HG03095 (cell line): ENCODE measurements at regions not wholly inside any gene's neighbourhood (a gene's known extent, or its start where the extent isn't known, plus 50 kb on each side); places are given as distances from the start of the nearest gene placed in this dataset.

Experiments used
- ATAC-seq: cut with Tn5 transposase; IDR thresholded peaks from one replicate; pipeline ENCODE4 v1.9.1; 2021; ENCODE audit warnings: moderate library complexity; ENCODE audit not compliant: unreplicated experiment

DNA sequence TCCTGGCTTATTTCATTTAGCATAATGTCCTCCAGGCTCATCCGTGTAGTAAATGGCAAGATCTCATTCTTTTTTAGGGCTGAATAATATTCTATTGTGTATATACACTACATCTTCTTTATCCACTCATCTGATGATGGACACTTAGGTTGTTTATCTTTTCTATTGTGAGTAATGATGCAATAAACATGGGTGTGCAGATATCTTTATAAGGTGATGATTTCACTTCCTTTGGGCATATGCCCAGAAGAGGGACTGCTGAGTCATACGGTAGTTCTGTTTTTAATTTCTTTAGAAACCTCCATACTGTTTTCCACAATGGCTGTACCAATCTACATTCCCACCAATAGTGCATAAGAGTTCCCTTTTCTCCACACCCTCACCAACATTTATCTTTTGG, 317.6 kb upstream of the CNKSR2 start:
- ATAC-seq, result no peak

DNA sequence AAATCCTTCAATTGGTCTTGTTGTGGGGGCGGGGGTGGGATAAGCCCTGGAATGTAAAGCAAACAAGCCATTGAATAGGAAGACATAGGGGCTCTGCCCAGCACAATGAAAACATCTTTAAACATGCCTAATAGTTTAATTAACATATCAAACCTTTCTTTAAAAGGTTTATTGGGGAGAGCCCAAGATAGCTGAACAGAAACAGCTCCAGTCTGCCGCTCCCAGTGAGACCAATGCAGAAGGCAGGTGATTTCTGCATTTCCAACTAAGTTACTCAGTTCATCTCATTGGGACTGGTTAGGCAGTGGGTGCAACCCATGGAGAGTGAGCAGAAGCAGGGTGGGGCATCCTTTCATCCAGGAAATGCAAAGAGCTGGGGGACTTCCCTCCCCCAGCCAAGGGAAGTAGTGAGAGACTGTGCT, 327.2 kb upstream of the CNKSR2 start:
- ATAC-seq, result no peak

DNA sequence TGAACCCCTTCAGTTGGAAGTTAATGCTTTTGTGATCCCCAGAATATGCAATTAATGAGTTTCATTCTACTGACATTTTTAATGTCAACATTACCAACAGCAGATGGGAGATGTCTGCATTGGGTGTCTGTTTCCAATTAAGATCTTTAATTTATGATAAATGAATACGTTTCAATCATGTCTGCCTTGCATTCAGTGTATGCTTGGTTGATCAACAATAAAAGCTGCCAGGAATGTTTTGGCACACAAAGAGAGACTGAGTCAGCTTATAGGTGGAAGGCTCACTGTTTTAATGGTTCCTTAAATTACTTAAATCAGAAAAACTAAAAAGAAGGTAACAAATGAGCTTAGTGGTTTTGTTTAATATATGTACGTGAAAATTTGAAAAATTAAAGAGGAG, 359.9 kb upstream of the CNKSR2 start:
- ATAC-seq, result no peak

DNA sequence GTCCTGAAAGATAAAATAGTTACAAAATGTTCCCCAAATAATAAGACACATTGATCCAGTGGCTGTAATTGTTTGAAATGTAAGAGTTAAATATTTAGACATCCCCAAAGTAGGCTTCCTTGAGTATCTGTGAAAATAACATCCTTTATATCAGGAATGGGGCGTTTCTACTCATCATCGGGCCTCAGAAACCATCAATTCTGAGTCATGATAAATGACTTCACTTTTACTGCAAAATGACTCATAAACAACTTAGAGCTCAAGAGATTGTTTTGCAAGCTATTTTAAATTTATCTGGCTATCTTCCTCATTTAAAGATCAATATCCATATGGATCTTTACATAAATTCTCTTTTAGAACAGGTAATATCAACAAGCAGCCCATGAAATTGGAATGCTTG, 369.4 kb upstream of the CNKSR2 start:
- no peak for ATAC-seq

DNA sequence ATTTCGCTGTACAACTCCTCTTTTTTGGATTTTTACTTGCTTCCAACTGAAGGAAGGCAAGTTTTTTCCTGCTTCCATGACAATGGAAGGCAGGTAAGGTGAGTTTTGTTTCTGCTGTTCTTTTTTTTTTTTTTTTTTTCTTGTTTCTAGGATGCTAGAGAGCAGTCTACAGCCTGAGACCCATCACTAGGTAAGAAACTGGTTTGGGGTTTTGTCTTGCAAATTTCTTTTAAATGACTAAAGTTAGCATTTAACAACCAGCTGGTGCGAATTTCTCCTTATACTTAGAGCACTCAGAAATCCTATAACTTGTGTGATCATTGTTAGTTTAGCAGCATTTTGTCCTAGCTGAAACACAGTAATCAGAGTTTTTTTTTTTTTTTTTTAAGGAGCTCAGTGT, 378.4 kb upstream of the CNKSR2 start:
- no peak for ATAC-seq

DNA sequence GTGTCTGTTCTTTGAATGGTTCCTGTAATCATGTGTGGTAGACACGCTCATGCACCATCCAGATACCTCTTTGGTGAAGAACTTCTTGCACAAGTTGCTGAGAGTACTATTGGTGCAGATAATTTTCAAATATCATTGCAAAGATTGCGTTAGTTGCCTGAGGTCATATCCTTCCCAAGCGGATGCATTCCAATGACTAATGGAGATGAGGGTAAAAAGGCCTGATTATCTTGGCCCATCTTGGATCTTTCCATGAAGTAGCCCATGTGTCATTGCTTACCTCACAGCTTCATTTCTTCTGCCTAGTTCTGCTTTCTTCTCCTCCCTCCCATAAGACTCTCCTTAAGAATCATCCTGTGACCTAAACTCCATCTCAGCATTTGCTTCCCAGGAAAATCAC, 384.9 kb upstream of the CNKSR2 start:
- no peak for ATAC-seq

DNA sequence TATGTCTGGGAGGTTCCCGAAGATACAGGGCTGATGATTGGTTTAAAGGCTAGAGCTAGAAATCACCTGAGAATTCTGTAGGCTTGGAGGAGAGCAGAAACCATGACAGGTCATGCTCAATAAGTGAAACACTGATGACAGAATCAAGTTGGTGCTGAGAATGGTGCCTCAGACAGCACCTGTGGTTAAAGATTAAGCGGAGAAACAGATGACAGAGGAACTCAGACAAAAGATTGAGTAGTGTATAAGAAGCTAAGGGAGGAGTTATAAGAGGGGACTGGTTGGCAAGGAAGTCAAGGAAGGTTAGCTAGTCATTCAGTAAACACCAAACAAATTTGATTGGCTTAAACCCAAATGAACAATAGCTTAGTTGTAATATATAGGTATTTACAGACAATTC, 385.4 kb upstream of the CNKSR2 start:
- ATAC-seq, result no peak

DNA sequence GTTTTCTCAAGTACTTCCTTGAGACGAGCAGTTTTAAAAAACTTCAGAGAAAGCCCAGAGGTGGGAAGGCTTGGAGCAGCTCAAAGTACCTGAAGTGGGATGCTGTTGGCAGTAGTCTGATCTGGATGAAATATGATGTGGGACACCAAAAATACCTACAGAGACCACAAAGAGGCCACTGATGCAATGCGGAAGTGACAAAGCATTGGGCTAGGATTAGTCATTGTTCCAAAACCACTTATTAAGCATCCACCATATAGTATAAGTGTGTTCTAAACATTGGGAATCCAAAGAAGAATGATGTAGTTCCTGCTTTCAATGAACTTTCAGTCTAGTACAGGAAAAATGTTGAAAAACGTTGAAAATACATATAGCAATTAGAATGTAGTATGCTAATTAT, 386.1 kb upstream of the CNKSR2 start:
- ATAC-seq, result no peak

DNA sequence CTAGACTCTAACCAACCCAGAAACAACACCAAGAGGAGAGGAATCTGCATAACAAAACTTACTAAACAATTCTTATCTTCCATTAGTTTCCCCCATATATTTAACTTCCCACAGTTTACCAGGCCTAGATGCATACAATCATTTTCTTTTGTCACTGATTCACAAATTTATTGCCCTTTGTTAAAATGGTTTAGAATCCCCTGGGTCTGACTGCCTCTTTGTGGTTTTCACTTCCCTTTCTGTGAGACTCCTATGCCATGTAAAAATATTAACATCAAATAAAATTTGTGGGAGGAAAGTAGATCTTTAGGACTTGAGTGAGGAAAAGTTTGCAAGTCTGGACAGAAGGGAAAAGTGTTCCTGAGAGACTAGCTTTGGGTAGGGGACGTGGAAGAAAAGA, 393.8 kb upstream of the CNKSR2 start:
- no peak for ATAC-seq

DNA sequence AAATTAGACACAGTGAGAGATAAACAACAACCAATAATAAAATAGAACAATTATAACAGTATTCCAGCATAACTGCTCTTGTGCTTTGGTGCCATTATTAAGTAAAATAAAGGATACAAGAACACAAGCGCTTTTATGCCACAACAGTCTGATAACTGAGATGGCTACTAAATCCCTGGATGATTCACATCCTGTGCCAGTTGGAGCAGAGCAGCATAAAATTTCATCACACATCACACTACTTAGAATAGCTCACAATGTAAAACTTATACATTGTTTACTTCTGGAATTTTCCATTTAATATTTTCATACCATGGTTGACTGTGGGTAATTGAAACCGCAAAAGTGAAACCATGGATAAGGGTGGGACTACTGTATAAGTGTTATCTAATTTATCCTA, 399.9 kb upstream of the CNKSR2 start:
- ATAC-seq, result no peak

DNA sequence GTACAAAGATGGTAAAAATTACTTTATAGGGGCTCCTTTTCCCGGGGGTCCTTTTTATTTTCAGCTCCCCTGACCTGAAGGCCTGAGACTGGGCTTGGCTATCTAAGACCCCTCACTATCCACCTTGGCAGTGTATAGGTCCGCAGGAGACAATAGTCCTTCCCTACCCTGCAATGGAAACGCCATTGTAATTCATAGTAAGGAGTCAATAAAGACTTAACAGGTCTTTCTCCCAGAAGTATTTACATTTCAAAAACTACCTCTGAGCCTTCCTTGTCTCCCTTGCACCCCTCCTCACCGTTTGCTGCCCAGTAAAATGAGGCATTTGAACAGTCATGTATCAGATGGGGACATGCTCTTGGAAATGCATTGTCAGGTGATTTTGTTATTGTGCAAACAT, 401.2 kb upstream of the CNKSR2 start:
- ATAC-seq, result no peak

DNA sequence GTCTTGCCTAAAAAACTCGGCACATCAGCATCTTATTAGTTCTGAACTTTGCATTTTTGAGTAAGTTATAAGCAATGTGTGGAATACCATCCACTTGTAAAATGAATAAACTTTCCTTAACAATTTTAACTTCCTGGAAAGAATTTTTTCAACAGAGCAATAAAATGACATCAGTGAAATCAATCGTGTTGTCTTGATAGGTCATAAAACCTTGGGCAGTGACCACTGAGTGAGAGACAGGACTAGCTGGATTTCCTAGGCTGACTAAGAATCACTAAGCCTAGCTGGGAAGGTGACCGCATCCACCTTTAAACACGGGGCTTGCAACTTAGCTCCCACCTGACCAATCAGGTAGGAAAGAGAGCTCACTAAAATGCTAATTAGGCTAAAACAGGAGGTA, 403.0 kb upstream of the CNKSR2 start:
- no peak for ATAC-seq

DNA sequence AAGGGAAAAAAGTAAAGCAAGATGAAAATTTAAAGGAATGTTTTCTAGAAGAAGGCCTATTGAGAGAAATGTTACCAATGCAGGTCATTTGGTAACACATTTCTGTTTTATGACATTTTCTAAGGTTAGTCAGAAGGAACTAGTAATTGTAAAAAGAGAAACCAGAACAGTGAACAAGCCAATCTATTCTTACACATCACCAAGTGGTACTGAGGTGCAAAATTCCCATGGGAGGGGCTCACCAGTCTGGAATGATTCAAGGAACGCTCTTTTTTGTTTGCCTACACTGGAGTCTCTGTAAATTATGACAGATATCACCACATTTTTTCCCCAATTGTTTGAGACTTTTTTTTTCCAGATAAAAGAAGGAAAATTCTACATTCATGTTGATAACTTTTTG, 404.7 kb upstream of the CNKSR2 start:
- ATAC-seq, result no peak

DNA sequence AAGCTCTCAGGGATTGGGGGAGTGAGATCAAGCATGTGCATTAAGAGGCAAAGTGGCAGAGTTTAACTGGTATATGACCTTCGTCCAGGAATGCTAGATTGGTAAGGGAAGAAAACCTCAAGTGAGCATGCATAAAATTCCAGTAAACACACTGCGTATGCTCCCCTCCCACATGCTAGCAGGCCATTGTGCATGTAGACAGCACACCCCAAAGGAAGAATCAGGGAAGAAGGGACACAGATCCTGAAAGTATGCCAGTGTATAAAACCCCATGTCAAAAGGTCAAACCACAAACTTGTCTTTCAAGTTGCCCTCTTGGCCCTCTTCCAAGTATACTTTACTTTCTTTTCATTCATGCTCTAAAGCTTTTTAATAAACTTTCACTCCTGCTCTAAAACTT, 405.2 kb upstream of the CNKSR2 start:
- ATAC-seq, result no peak

DNA sequence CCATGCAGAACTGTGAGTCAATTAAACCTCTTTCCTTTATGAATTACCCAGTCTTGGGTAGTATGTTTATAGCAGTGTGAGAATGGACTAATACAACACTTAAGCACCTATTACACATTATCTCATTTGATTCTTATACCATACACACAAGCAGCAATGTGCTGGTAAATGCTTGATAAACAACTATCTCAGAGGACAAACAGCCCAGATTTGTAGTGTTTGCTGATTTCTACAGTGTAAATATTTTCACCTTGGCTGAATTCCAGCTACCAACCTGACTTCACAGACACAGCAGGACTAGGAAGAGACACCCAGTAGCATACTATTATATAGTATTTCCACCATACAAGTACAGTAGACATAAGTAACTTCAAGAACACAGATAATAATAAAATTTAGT, 406.5 kb upstream of the CNKSR2 start:
- no peak for ATAC-seq

DNA sequence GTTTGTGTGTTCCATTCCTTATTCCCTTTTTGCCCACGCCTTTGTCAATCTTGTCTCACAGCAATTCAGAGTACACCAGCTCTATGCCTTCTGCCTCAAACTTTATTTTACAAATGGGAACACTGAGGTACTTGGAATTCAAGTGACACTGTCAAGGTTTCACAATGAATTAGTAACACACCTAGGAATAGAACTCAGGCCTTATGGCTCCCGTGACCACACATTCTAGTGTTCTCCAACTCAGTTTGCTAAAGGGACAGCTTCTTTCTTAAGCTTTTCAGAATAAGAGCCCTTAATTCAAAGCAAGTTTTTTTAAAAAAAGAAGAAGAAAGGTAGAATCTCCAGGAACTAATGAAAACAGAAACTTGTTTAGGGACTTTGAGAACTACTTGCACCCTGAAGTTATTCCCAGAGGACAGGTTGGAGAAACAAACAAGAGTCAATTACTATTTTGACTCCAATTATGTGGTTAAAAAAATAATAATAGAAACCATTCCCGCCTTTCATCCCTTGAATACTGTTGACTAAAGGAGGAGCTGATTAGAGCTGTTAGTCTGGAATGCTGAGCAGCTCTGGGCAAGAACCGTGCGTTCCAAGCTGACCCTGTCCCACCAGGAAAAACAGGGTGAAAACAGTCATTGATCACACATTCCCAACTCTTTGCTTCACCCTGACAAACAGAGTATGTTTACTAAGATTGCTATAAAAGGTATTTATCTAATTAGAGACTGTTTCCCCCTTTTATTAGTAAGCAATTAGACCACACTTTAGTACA, 408.8 kb upstream of the CNKSR2 start:
- no peak for ATAC-seq

DNA sequence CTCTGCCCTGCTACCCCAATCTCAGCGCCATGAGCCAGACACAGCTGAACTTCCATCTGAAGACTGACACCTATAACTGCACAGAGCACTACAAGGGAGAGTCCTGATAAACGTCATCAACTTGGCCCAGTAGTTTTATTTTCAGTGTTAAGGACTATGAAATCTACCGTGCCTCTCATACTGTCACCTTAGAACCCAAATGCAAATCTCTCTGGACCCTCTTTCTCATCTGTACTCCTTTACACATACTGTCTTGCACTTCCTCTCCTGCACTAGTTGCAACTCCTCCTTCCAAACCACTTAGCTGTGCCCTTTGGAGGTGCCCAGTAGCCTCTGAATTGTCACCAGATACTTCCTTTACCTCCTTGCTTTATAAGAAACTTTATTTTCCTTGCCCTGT, 420.2 kb upstream of the CNKSR2 start:
- ATAC-seq, result no peak

DNA sequence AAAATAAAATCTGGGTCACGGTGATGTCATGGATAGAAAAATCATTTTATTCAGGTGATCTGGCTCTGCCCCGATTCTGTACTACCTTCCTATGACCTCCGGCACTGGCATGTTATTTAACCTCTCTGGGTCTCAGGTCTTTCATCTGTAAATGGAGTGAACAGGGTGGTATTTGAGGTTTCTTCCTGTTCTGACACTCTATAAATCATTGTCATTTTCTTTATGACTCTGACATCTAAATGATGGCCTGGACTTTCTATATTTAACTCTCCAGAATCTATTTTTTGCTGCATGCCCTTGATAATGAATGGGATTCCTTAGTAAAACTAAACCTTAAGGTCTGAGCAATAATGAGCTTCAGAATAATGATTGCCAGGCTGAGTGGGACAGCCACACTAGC, 422.0 kb upstream of the CNKSR2 start:
- no peak for ATAC-seq

DNA sequence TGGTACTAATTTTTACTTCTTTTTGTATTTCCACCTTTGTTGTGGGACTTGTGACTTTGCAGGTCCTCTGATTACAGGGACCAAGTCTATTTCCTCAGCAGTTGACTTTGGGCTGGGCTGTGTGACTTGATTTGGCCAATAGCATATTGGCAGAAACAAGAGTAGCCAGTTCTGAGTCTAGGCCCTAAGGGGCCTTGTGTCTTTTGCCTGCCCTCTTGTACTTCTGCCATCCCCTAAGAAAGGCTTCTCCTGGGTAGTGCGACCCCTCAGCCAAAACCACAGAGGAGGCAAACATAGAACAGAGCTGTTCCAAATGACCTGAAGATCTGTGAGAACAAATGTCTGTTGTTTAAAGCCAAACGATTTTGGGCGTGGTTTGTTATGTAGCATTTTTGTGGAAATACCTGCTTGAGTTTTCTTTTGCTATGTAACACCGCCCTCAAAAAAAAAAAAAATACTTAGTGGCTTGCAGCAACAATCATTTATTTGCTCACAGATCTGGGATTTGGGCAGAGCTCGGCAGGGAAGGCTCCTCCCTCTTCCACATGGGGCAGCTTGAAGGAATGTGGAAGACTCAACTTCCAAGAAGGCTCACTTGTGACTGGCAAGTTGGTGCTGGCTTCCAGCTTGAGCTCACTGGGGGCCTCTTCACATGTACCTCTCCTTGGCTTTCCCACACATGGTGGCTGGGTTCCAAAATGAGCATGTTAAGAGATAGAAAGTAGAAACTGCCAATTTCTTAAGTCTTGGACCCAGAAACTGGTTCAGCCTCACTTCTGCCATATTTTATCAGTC, 423.0 kb upstream of the CNKSR2 start:
- no peak for ATAC-seq

DNA sequence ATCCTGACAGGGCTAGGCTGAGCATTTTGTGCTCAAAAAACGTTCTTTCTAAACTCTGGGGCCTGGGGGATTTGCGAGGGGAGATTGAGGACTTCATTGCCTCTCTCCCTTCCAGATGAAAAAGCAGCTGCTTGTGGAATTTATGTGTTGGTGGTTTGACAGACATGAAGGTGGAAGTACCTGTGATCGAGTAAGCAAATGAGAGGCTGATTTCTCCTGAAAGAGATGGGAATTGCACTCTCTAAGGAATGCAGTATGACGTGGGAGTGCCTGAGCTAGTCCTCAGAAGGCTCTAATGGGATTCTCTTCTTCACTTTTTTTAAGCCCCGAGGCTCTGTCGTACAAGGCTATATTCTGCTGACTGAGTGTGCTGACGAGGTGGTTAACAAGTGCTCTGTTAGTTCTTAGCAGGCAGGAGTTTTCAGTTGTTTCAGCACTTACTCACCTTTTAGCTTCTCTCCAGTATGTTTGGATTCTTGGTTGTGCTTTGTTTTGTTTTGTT, 426.8 kb upstream of the CNKSR2 start:
- no peak for ATAC-seq

DNA sequence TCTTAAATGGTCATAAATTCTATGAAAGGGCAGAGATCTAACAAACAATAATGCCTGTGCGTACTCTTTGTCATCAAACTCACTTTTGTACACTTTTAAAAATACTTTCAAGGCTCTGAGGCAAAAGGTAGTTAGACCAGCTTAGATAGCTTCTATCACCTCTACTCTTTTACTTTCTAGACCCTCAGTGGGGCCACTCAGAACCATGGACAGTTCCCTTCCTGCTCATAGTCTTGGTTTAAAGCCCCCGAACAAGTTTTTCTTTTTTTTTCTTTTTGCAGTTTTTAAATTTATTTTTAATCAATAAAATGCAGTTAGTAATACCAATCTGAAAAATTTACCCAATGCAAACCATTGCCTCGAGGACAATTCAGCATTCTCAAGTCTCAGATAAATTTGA, 460.5 kb upstream of the CNKSR2 start:
- no peak for ATAC-seq

DNA sequence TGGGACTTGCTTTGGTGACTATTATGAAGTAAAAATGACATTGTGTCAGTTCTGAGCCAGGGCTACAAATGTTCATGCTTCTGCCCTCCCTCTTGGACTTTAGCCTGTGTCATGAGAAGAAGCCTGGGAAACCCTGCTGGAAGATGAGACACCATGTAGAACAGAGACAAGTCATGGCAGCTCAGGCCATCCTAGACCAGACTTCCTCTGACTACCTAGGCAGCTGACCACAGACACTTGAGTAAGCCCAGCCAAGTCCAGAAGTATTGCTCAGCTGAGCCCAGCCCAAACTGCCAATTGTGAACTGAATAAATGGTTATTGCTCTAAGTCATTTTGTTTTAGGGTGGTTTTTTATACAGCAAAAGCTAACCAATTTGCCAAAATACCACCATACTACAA, 467.6 kb upstream of the CNKSR2 start:
- no peak for ATAC-seq
